Umbilical cord (tissue), 1 donor: ENCODE measurements at regions not wholly inside any gene's neighbourhood (a gene's known extent, or its start where the extent isn't known, plus 50 kb on each side); places are given as distances from the start of the nearest gene placed in this dataset.

Experiments
- DNase-seq: peaks from one replicate; pipeline ENCODE4 v3.0.0-alpha.2; 2015; ENCODE audit warnings: low spot score

- DNase-seq, result no peak
Observed at GRCh38 chr2:216320852-216321251, 51.4 kb downstream of the MARCHF4 start.

- DNase-seq, result no peak
Observed at GRCh38 chr2:216319771-216320170, 52.5 kb downstream of the MARCHF4 start.

- no peak for DNase-seq
Observed at GRCh38 chr2:216318521-216318874, 53.8 kb downstream of the MARCHF4 start.

GRCh38 chr2:216317831-216318520, 54.3 kb downstream of the MARCHF4 start:
- no peak for DNase-seq

GRCh38 chr2:216316743-216317142, 55.5 kb downstream of the MARCHF4 start:
- DNase-seq, result no peak

GRCh38 chr2:216315802-216316603, 56.3 kb downstream of the MARCHF4 start:
- no peak for DNase-seq

- DNase-seq, result no peak
Observed at GRCh38 chr2:216312441-216312840, 59.8 kb downstream of the MARCHF4 start.

- DNase-seq, result no peak
Observed at GRCh38 chr2:216308576-216308975, 63.7 kb downstream of the MARCHF4 start.

GRCh38 chr2:216307496-216307895, 64.8 kb downstream of the MARCHF4 start:
- DNase-seq, result no peak

GRCh38 chr2:216306868-216307267, 65.4 kb downstream of the MARCHF4 start:
- DNase-seq, result no peak

- no peak for DNase-seq
Observed at GRCh38 chr2:216305574-216305973, 66.7 kb downstream of the MARCHF4 start.

- DNase-seq, result no peak
Observed at GRCh38 chr2:216302981-216303676, 69.2 kb downstream of the MARCHF4 start.

GRCh38 chr2:216300906-216301305, 71.4 kb downstream of the MARCHF4 start:
- DNase-seq, result no peak

GRCh38 chr2:216299588-216299987, 72.7 kb downstream of the MARCHF4 start:
- DNase-seq, result no peak

- DNase-seq, result no peak
Observed at GRCh38 chr2:216298719-216299495, 73.4 kb downstream of the MARCHF4 start.

GRCh38 chr2:216296856-216297255, 75.4 kb downstream of the MARCHF4 start:
- DNase-seq, result no peak

- DNase-seq, result no peak
Observed at GRCh38 chr2:216294305-216294704, 78.0 kb downstream of the MARCHF4 start.

- no peak for DNase-seq
Observed at GRCh38 chr2:216293883-216294282, 78.4 kb downstream of the MARCHF4 start.

- DNase-seq, result no peak
Observed at GRCh38 chr2:216292886-216293301, 79.4 kb downstream of the MARCHF4 start.

- DNase-seq, result no peak
Observed at GRCh38 chr2:216292475-216292874, 79.8 kb downstream of the MARCHF4 start.

GRCh38 chr2:216289470-216289869, 82.8 kb downstream of the MARCHF4 start:
- no peak for DNase-seq

GRCh38 chr2:216287251-216287650, 85.0 kb downstream of the MARCHF4 start:
- peak; percentile 41 for DNase-seq
